Lung microvascular endothelial cell (primary cell): ENCODE measurements at regions not wholly inside any gene's neighbourhood (a gene's known extent, or its start where the extent isn't known, plus 50 kb on each side); places are given as distances from the start of the nearest gene placed in this dataset.

Experiments
- DNase-seq, 2 donors: peaks; one replicate each; pipeline versions ENCODE4 v3.0.0 to v3.0.0-alpha.2; 2010; ENCODE audit warnings: low read depth in 2 of 2

- DNase-seq, result no peak
These were observed 187.8 kb downstream of the MYLK4 start for GRCh38 chr6:2562721-2563451.

GRCh38 chr6:2560917-2561698, 189.6 kb downstream of the MYLK4 start:
- DNase-seq, result no peak

GRCh38 chr6:2560140-2560818, 190.4 kb downstream of the MYLK4 start:
- DNase-seq, result no peak

- DNase-seq, result no peak
These were observed 191.6 kb downstream of the MYLK4 start for GRCh38 chr6:2558861-2559801.

- DNase-seq, result no peak
These were observed 192.5 kb downstream of the MYLK4 start for GRCh38 chr6:2558098-2558680.

- DNase-seq, result no peak
These were observed 193.5 kb downstream of the MYLK4 start for GRCh38 chr6:2557181-2557720.

GRCh38 chr6:2556761-2557160, 194.0 kb downstream of the MYLK4 start:
- DNase-seq, result no peak

- DNase-seq, result no peak
These were observed 196.0 kb downstream of the MYLK4 start for GRCh38 chr6:2554651-2555260.

- DNase-seq, result no peak
These were observed 198.1 kb downstream of the MYLK4 start for GRCh38 chr6:2552526-2553154.

GRCh38 chr6:2551705-2552104, 199.0 kb downstream of the MYLK4 start:
- DNase-seq, result no peak

GRCh38 chr6:2550247-2550646, 200.5 kb downstream of the MYLK4 start:
- DNase-seq, result no peak

- DNase-seq, result no peak
These were observed 200.9 kb downstream of the MYLK4 start for GRCh38 chr6:2549834-2550233.

- DNase-seq, result no peak
These were observed 203.4 kb downstream of the MYLK4 start for GRCh38 chr6:2547355-2547754.

- no peak for DNase-seq
These were observed 203.8 kb downstream of the MYLK4 start for GRCh38 chr6:2546901-2547300.

GRCh38 chr6:2545383-2546038, 205.2 kb downstream of the MYLK4 start:
- no peak for DNase-seq

- no peak for DNase-seq
These were observed 207.4 kb downstream of the MYLK4 start for GRCh38 chr6:2543321-2543720.

- DNase-seq, result no peak
These were observed 207.9 kb downstream of the MYLK4 start for GRCh38 chr6:2542858-2543218.

GRCh38 chr6:2542101-2542857, 208.4 kb downstream of the MYLK4 start:
- no peak for DNase-seq

- no peak for DNase-seq
These were observed 214.3 kb downstream of the MYLK4 start for GRCh38 chr6:2536451-2536850.
